IMR-90 (cell line): ENCODE measurements at regions not wholly inside any gene's neighbourhood (a gene's known extent, or its start where the extent isn't known, plus 50 kb on each side); places are given as distances from the start of the nearest gene placed in this dataset.

Experiments
- ELK1 ChIP-seq: fragments of 150-350 bp; IDR thresholded peaks from 2 replicates; pipeline ENCODE4 v1.6.1; 2016; ENCODE audit warnings: low read depth, mild to moderate bottlenecking, low read length, moderate library complexity, borderline replicate concordance
- SMC3 ChIP-seq: fragments of 150-350 bp; IDR thresholded peaks from 2 replicates; pipeline ENCODE4 v1.6.1; 2016; ENCODE audit warnings: low read depth, mild to moderate bottlenecking, antibody characterized with exemption, low read length, moderate library complexity

DNA sequence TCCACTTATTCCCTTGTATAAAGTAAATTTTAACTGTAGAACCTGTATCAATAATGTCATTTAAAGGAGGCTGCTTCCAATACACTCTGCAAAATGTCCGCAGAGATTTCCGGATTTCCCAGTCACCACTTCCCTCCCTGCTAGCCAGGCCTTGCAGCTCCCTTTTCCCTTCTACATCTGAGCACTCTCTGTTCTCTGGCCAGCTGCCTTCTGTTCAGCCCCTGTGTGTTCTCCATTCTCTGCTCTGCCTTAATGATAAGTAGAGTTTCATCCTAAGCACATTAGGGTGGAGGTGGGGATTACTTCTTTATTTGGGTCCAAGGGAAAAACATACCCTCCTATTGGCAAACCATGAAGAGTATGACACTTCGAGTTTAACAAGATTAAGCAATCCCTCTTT is 719.6 kb upstream of the WWC1 start:
- TF ChIP-seq ELK1 (no peak), SMC3 (no peak)
